HepG2 (cell line): ENCODE measurements at regions not wholly inside any gene's neighbourhood (a gene's known extent, or its start where the extent isn't known, plus 50 kb on each side); places are given as distances from the start of the nearest gene placed in this dataset.

Experiments
- ATAC-seq: fragments of 200-7000 bp; cut with Tn5 transposase; 3 replicates; pipeline ENCODE4 v1.9.1; 2020; ENCODE audit warnings: mild to moderate bottlenecking, moderate library complexity
- BruUV-seq: library from RNA; stranded (reverse); fragments of 400-500 nt; replicated peaks from 2 replicates; lab custom pipeline; 2021; lab: Mats Ljungman, UMichigan
- CTCF ChIA-PET: fragments of 300-600 bp; formaldehyde crosslinking; extraction: SDS; loops from one replicate; lab custom pipeline; 2021; ENCODE audit warnings: low total read pairs, inconsistent platforms, low intra/inter-chr PET ratio; lab: Yijun Ruan, JAX
- POLR2A ChIA-PET: fragments of 350-600 bp; sonication (Branson Sonifier 250); formaldehyde crosslinking; loops from one replicate; lab custom pipeline; 2020; ENCODE audit warnings: antibody characterized with exemption, inconsistent platforms; lab: Yijun Ruan, JAX
- DNase-seq: peaks from one replicate; pipeline ENCODE4 v3.0.0-alpha.2; 2015; ENCODE audit warnings: low spot score
- FAIRE-seq: peaks from 3 replicates; lab custom pipeline; 2011; peaks lifted over from hg19 to GRCh38; lab: Jason Lieb, UNC
- H2AFZ ChIP-seq: one replicate; pipeline ENCODE4 v1.6.1; 2011; ENCODE audit warnings: low read length, inconsistent platforms
- H3K27ac ChIP-seq: fragments of 300-600 bp; 3 replicates; pipeline ENCODE4 v1.8.0; 2011; ENCODE audit warnings: mixed run types, mild to moderate bottlenecking, mixed read lengths, low read length, inconsistent platforms; ENCODE audit not compliant: insufficient read depth; ENCODE audit errors: extremely low read length
- H3K27me3 ChIP-seq, 2 experiments: fragments of 200-600 bp in 1 of 2; 2 replicates in 1 of 2; 3 replicates in 1 of 2; pipeline versions ENCODE4 v1.6.0 to v1.8.0; 2011; ENCODE audit warnings: low read length in 2 of 2, mild to moderate bottlenecking in 2 of 2, moderate library complexity in 2 of 2, inconsistent platforms in 1 of 2; ENCODE audit not compliant: insufficient read depth in 2 of 2, control insufficient read depth in 1 of 2
- H3K36me3 ChIP-seq, 2 experiments: fragments of 200-600 bp in 1 of 2; replicated peaks in 1 of 2; 2 replicates in 1 of 2; 3 replicates in 1 of 2; pipeline versions ENCODE4 v1.5.1 to v1.8.0; 2011; ENCODE audit warnings: low read length in 2 of 2, inconsistent platforms in 1 of 2; ENCODE audit not compliant: insufficient read depth in 2 of 2, control insufficient read depth in 1 of 2
- H3K4me1 ChIP-seq: 2 replicates; pipeline ENCODE4 v1.5.1; 2012; ENCODE audit warnings: low read length, inconsistent platforms; ENCODE audit not compliant: insufficient read depth
- H3K4me2 ChIP-seq: 2 replicates; pipeline ENCODE4 v1.6.0; 2011; ENCODE audit warnings: low read depth, low read length, inconsistent platforms
- H3K4me3 ChIP-seq, 3 experiments: fragments of 200-600 bp in 1 of 3; sonication (generic), shearing (Covaris generic) in 1 of 3; replicated peaks in 1 of 3; 2 replicates each; pipeline ENCODE4 v1.5.1; 2011 to 2016; ENCODE audit warnings: low read length in 3 of 3, inconsistent platforms in 2 of 3, low read depth in 2 of 3, mild to moderate bottlenecking in 2 of 3, control low read depth in 1 of 3, mixed read lengths in 1 of 3; ENCODE audit not compliant: insufficient read depth in 1 of 3
- H3K79me2 ChIP-seq: one replicate; pipeline ENCODE4 v1.6.1; 2011; ENCODE audit warnings: low read length, inconsistent platforms; ENCODE audit not compliant: insufficient read depth
- H3K9ac ChIP-seq: 2 replicates; pipeline ENCODE4 v1.6.0; 2011; ENCODE audit warnings: mild to moderate bottlenecking, low read depth, low read length, inconsistent platforms; ENCODE audit not compliant: insufficient read depth
- H3K9me3 ChIP-seq: 2 replicates; pipeline ENCODE4 v1.5.1; 2012; ENCODE audit warnings: mild to moderate bottlenecking, low read length
- H4K20me1 ChIP-seq: 2 replicates; pipeline ENCODE4 v1.6.0; 2011; ENCODE audit warnings: inconsistent platforms, mild to moderate bottlenecking, low read length, moderate library complexity; ENCODE audit not compliant: insufficient read depth
- ADNP ChIP-seq: sonication (generic); formaldehyde crosslinking; IDR thresholded peaks from 2 replicates; pipeline ENCODE4 v1.4.0; 2020; ENCODE audit warnings: missing genetic modification reagents
- EEA1 ChIP-seq: sonication (generic); formaldehyde crosslinking; IDR thresholded peaks from 2 replicates; pipeline ENCODE4 v1.5.1; 2020; ENCODE audit warnings: mild to moderate bottlenecking, missing genetic modification reagents, borderline replicate concordance
- GATAD2A ChIP-seq: IDR thresholded peaks from 2 replicates; pipeline ENCODE4 v1.6.1; 2016
- HNRNPH1 ChIP-seq: fragments of 200-400 bp; formaldehyde crosslinking; optimal IDR thresholded peaks from 2 replicates; pipeline ENCODE3; 2017; ENCODE audit warnings: mild to moderate bottlenecking, low read depth, low read length
- POGK ChIP-seq: sonication (generic); formaldehyde crosslinking; conservative IDR thresholded peaks from 2 replicates; pipeline ENCODE4 v1.8.0; 2022; ENCODE audit warnings: mild to moderate bottlenecking, moderate library complexity, missing genetic modification reagents
- RARA ChIP-seq: IDR thresholded peaks from 2 replicates; pipeline ENCODE4 v1.6.1; 2016; ENCODE audit warnings: missing genetic modification reagents, missing compliant biosample characterization
- ZBTB8A ChIP-seq: sonication (generic); formaldehyde crosslinking; IDR thresholded peaks from 2 replicates; pipeline ENCODE4 v1.4.0; 2020; ENCODE audit warnings: mild to moderate bottlenecking, low read depth, missing genetic modification reagents, borderline replicate concordance
- ZNF543 ChIP-seq: sonication (generic); formaldehyde crosslinking; IDR thresholded peaks from 2 replicates; pipeline ENCODE4 v1.4.0; 2020; ENCODE audit warnings: mild to moderate bottlenecking, missing genetic modification reagents
- ZNF552 ChIP-seq: sonication (generic); formaldehyde crosslinking; IDR thresholded peaks from 2 replicates; pipeline ENCODE4 v1.9.0; 2022; ENCODE audit warnings: missing genetic modification reagents, mild to moderate bottlenecking, borderline replicate concordance
- ZNF747 ChIP-seq: sonication (generic); formaldehyde crosslinking; IDR thresholded peaks from 2 replicates; pipeline ENCODE4 v1.8.1; 2023; ENCODE audit warnings: missing genetic modification reagents, mild to moderate bottlenecking, borderline replicate concordance
- ZNF879 ChIP-seq: sonication (generic); formaldehyde crosslinking; IDR thresholded peaks from 2 replicates; pipeline ENCODE4 v1.8.1; 2023; ENCODE audit warnings: missing genetic modification reagents
- WGBS: methylation state at CpG from one replicate; pipeline ENCODE4 v1.1.6; 2017; ENCODE audit warnings: low lambda C conversion rate; 5-methylcytosine and 5-hydroxymethylcytosine counted together
- in situ Hi-C: cut with HindIII; loops from 2 replicates; pipeline ENCODE4 v1.10.0; 2017; ENCODE audit warnings: low pct_unique_long_range_greater_than_20kb; ENCODE audit not compliant: extremely low pct_ligation_motif_present
- intact Hi-C: fragments of 100-400 bp; cut with micrococcal nuclease; formaldehyde crosslinking; loops from one replicate; pipeline ENCODE4 v1.10.0; 2022; ENCODE audit not compliant: unreplicated experiment

DNA sequence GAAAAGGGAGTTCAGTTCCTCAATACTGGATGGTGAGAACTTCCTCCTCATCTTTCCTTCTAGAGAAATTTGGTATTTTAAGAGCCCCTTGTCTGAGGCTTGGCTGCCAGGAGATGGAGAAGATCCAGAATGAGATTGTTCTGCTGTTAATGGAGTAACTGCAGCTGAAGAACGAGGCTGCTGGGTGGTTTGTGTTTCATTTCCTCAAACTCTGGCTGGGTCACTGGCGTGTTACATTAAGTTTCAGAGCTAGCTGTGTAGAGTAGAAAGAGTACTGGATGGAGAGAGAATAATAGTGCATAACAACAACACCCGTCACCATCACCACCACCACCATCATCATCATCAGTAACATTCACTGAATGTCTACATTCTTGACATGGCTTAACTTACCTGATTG is 325.0 kb upstream of the TBX3 start (continued):
- TF ChIP-seq ZNF543 (CRISPR knock-in tag) (no peak), ZNF747 (CRISPR knock-in tag) (no peak), EEA1 (no peak), ZNF552 (CRISPR knock-in tag) (no peak)
- TF ChIP-seq, all 625 proteins: peak for 0

GRCh38 chr12:115004470-115005146 is 320.6 kb upstream of the TBX3 start:
- H3K9ac ChIP-seq = no peak overlapping the region
- FAIRE-seq = no peak
- H3K4me2 ChIP-seq = no peak overlapping the region
- WGBS = 44% methylated on average over 6 of the region's 6 CpGs
- intact Hi-C loops (no loop called here), in situ Hi-C loops (no loop called here)
- no peaks in the 10 kb centered on the region for H3K4me1 ChIP-seq
- no peak for DNase-seq
- no peaks in the 10 kb centered on the region for H3K79me2 ChIP-seq
- no peak overlapping the region for H3K4me3 ChIP-seq
- no peaks in the 10 kb centered on the region for H3K36me3 ChIP-seq
- no TSS peak for BruUV-seq
- no peaks in the 10 kb centered on the region for H3K9me3 ChIP-seq
- ATAC-seq = no peak
- no peak overlapping the region for H2AFZ ChIP-seq
- TF ChIP-seq RARA (CRISPR knock-in tag) = no peak
- no peak for TF ChIP-seq ZNF879 (CRISPR knock-in tag)
- TF ChIP-seq POGK (CRISPR knock-in tag) = no peak
- TF ChIP-seq GATAD2A (CRISPR knock-in tag) = no peak
- no peak for TF ChIP-seq ZBTB8A (CRISPR knock-in tag)
- TF ChIP-seq ADNP = no peak
- no peak for TF ChIP-seq HNRNPH1
- TF ChIP-seq, all 625 proteins: peak for 0
- H3K27me3 ChIP-seq = peaks cover 1 to 19% of the 10 kb centered on the region in 2 experiments; a peak in 3 of 5 replicates
- no peak overlapping the region for H3K27ac ChIP-seq
- no peaks in the 10 kb centered on the region for H4K20me1 ChIP-seq
- CTCF ChIA-PET = no interaction called here
- POLR2A ChIA-PET = no interaction called here
